Breast epithelium (tissue), 4 donors: ENCODE measurements at regions not wholly inside any gene's neighbourhood (a gene's known extent, or its start where the extent isn't known, plus 50 kb on each side); places are given as distances from the start of the nearest gene placed in this dataset.
"Not testable (repeated sequence)": the region's sequence is repeated elsewhere in the genome, so short reads cannot be mapped to it uniquely, and the experiment has no call there.

Experiments used
- DNase-seq, 2 donors: peaks; one replicate each; pipeline ENCODE4 v3.0.0-alpha.2; 2019; ENCODE audit warnings: low spot score in 2 of 2
- H3K27ac ChIP-seq, 2 donors: fragments of 200-600 bp; sonication (generic) in 1 of 2; one replicate each; pipeline ENCODE4 v1.5.1; 2016 to 2019; ENCODE audit warnings: mild to moderate bottlenecking in 1 of 2
- H3K27me3 ChIP-seq, 2 donors: fragments of 200-600 bp; sonication (generic) in 1 of 2; one replicate each; pipeline versions ENCODE4 v1.5.1 to v1.6.0; 2017 to 2019; ENCODE audit warnings: control low read depth in 1 of 2, mild to moderate bottlenecking in 1 of 2
- H3K36me3 ChIP-seq: fragments of 200-600 bp; one replicate; pipeline ENCODE4 v1.5.1; 2019
- H3K4me1 ChIP-seq, 2 donors: fragments of 200-600 bp; sonication (generic); one replicate each; pipeline ENCODE4 v1.5.1; 2016 to 2019; ENCODE audit warnings: control low read depth in 1 of 2
- H3K4me3 ChIP-seq, 3 donors: fragments of 200-600 bp; sonication (generic); 1 replicate in 2 of 3; 2 replicates in 1 of 3; pipeline ENCODE4 v1.5.1; 2016 to 2019; ENCODE audit warnings: mild to moderate bottlenecking in 3 of 3, moderate library complexity in 2 of 3
- H3K9me3 ChIP-seq, 2 donors: fragments of 200-600 bp; sonication (generic) in 1 of 2; one replicate each; pipeline ENCODE4 v1.5.1; 2016 to 2019; ENCODE audit warnings: control low read depth in 1 of 2
- CTCF ChIP-seq, 3 donors: fragments of 450-650 bp; IDR thresholded peaks; one replicate each; pipeline ENCODE4 v1.5.1; 2016 to 2017; ENCODE audit warnings: antibody characterized with exemption in 3 of 3, mild to moderate bottlenecking in 3 of 3, moderate library complexity in 3 of 3
- POLR2A ChIP-seq: fragments of 450-650 bp; IDR thresholded peaks from one replicate; pipeline ENCODE4 v1.6.1; 2016; ENCODE audit warnings: antibody characterized with exemption, mild to moderate bottlenecking, moderate library complexity
- POLR2AphosphoS5 ChIP-seq, 3 donors: sonication (generic); formaldehyde crosslinking; IDR thresholded peaks; one replicate each; pipeline ENCODE4 v1.6.1; 2017; ENCODE audit warnings: antibody characterized with exemption in 3 of 3
- intact Hi-C: fragments of 100-400 bp; cut with DNase I; formaldehyde crosslinking; loops from one replicate; pipeline ENCODE4 v1.15.1; 2023; ENCODE audit warnings: low total_unique reads

GRCh38 chr6:115064680-115065079 is 721.9 kb upstream of the HS3ST5 start:
- H3K4me3 ChIP-seq: no peak overlapping the region
- no peaks in the 10 kb centered on the region for H3K4me1 ChIP-seq
- intact Hi-C loops: no loop called here
- no peaks in the 10 kb centered on the region for H3K27me3 ChIP-seq
- H3K27ac ChIP-seq: no peak overlapping the region
- H3K36me3 ChIP-seq: no peaks in the 10 kb centered on the region
- DNase-seq: no peak
- TF ChIP-seq CTCF (IDR thresholded peaks at IDR 0.05): no peak
- no peak for TF ChIP-seq POLR2A
- no peak for TF ChIP-seq POLR2AphosphoS5 (IDR thresholded peaks at IDR 0.05)
- no peaks in the 10 kb centered on the region for H3K9me3 ChIP-seq

- TF ChIP-seq POLR2AphosphoS5 (IDR thresholded peaks at IDR 0.05) (no peak), CTCF (IDR thresholded peaks at IDR 0.05) (no peak), POLR2A (no peak)
- DNase-seq: no peak
- Histone ChIP-seq H3K27me3 (no peaks in the 10 kb centered on the region), H3K9me3 (no peaks in the 10 kb centered on the region), H3K4me3 (no peak overlapping the region), H3K27ac (no peak overlapping the region), H3K36me3 (no peaks in the 10 kb centered on the region), H3K4me1 (no peaks in the 10 kb centered on the region)
- intact Hi-C loops: no loop called here
These were observed 717.8 kb upstream of the HS3ST5 start for GRCh38 chr6:115060581-115060980.

DNA sequence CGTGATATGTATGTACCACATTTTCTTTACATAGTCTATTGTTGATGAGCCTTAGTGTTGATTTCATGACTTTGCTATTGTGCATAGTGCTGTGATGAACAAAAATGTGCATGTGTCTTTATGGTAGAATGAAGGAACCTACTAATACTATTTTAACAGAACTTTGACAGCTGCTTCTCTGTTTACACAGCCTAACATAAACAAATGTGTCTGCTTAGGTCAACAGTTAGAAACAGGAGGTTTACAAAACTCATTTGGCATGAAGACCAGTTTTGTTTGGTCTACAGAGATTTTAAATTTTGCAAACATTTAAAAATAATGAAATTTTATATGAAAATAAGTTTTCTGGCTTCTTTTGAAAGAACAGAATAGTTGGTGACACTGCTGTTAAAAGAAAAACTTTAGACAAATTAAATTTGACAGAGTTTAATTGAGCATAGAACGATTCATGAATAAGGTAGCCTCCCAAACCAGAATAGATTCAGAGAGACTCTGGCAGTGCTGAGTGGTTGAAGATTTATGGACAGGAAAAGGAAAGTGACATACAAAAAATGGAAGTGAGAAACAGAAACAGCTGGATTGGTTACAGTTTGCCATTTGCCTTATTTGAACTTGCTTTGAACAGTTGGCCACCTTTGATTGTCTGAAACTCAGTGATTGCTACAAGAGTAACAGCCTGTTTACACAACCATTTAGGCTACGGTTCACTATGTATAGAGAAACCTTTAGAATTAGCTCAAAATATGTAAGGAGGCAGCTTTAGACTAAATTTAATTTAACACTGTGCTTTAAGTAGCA is 715.8 kb upstream of the HS3ST5 start:
- H3K4me1 ChIP-seq: no peaks in the 10 kb centered on the region
- no peaks in the 10 kb centered on the region for H3K36me3 ChIP-seq
- no peak for DNase-seq
- H3K27ac ChIP-seq: no peak overlapping the region
- TF ChIP-seq POLR2AphosphoS5 (IDR thresholded peaks at IDR 0.05) (no peak), CTCF (IDR thresholded peaks at IDR 0.05) (no peak), POLR2A (no peak)
- no peaks in the 10 kb centered on the region for H3K27me3 ChIP-seq
- no peak overlapping the region for H3K4me3 ChIP-seq
- H3K9me3 ChIP-seq: no peaks in the 10 kb centered on the region
- intact Hi-C loops: no loop called here

GRCh38 chr6:115055579-115055978 is 712.8 kb upstream of the HS3ST5 start:
- Histone ChIP-seq H3K4me1 (no peaks in the 10 kb centered on the region), H3K27ac (no peak overlapping the region), H3K27me3 (no peaks in the 10 kb centered on the region), H3K36me3 (peaks cover 3% of the 10 kb centered on the region), H3K9me3 (no peaks in the 10 kb centered on the region), H3K4me3 (no peak overlapping the region)
- no peak for DNase-seq
- intact Hi-C loops: no loop called here
- TF ChIP-seq CTCF (IDR thresholded peaks at IDR 0.05): no peak
- TF ChIP-seq POLR2AphosphoS5 (IDR thresholded peaks at IDR 0.05): no peak
- TF ChIP-seq POLR2A: no peak

DNA sequence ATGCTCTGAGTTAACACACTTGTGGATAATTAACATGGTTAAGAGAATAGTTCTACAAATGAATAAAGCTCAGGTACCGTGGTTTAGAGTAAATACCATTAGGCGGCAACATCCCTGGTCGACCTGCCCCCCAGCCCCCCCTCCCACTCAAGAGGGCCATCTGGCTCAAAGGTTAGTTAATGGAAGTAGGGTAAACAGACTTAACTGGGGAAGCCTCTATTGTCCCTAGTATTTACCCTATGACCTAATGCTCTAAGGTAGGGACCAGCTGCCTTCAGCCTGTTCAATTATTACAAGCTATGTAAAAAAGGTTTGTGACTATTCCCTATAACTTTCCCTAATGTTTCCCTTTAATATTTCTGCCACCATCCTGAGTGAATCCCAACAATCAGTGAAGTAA is 711.4 kb upstream of the HS3ST5 start:
- H3K9me3 ChIP-seq, intact Hi-C loops, DNase-seq, H3K27me3 ChIP-seq, H3K36me3 ChIP-seq, H3K4me3 ChIP-seq, H3K27ac ChIP-seq, H3K4me1 ChIP-seq: not testable (repeated sequence)
